ENCODE measurements at regions not wholly inside any gene's neighbourhood (a gene's known extent, or its start where the extent isn't known, plus 50 kb on each side); places are given as distances from the start of the nearest gene placed in this dataset.

DNA sequence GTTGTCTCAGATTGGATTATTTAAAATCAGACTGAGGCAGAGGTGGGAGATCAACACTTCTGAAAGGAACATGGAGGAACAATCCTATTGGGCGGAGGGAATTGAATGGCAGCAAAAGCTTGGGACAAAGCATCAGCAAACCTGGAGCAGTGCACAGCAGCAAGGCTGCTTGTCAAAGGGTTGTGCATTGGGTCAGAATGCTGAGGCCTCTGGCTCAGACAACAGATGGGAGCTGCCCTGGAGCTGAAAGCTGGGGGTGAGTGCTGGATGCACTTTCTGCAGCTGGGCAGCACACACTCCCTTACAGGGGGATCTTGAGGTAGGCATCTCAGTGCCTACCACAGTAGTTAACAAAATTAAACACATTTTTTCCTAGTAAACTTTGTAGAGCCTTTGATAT is 634.4 kb upstream of the MMS22L start:
- TF ChIP-seq, protein P1, sequence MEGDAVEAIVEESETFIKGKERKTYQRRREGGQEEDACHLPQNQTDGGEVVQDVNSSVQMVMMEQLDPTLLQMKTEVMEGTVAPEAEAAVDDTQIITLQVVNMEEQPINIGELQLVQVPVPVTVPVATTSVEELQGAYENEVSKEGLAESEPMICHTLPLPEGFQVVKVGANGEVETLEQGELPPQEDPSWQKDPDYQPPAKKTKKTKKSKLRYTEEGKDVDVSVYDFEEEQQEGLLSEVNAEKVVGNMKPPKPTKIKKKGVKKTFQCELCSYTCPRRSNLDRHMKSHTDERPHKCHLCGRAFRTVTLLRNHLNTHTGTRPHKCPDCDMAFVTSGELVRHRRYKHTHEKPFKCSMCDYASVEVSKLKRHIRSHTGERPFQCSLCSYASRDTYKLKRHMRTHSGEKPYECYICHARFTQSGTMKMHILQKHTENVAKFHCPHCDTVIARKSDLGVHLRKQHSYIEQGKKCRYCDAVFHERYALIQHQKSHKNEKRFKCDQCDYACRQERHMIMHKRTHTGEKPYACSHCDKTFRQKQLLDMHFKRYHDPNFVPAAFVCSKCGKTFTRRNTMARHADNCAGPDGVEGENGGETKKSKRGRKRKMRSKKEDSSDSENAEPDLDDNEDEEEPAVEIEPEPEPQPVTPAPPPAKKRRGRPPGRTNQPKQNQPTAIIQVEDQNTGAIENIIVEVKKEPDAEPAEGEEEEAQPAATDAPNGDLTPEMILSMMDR (IDR thresholded peaks at IDR 0.05) = no peak
- no peak for TF ChIP-seq EZH2 (IDR thresholded peaks at IDR 0.05)
- TF ChIP-seq EZH2phosphoT487 (IDR thresholded peaks at IDR 0.05) = no peak

Measured in neural progenitor cell (in vitro differentiated cells).